ENCODE measurements at regions not wholly inside any gene's neighbourhood (a gene's known extent, or its start where the extent isn't known, plus 50 kb on each side); places are given as distances from the start of the nearest gene placed in this dataset.

GRCh38 chr20:24206995-24207394 lies 218.4 kb upstream of the GGTLC1 start:
- TF ChIP-seq CTCF (IDR thresholded peaks at IDR 0.05) = no peak

- TF ChIP-seq CTCF (IDR thresholded peaks at IDR 0.05) = no peak
Measured at GRCh38 chr20:24203526-24204183, 215.1 kb upstream of the GGTLC1 start.

GRCh38 chr20:24199501-24199900 lies 210.9 kb upstream of the GGTLC1 start:
- no peak for TF ChIP-seq CTCF (IDR thresholded peaks at IDR 0.05)

- TF ChIP-seq CTCF (IDR thresholded peaks at IDR 0.05) = no peak
Measured at GRCh38 chr20:24194143-24194542, 205.6 kb upstream of the GGTLC1 start.

GRCh38 chr20:24190905-24191304 lies 202.3 kb upstream of the GGTLC1 start:
- TF ChIP-seq CTCF (IDR thresholded peaks at IDR 0.05) = no peak

GRCh38 chr20:24185791-24186190 lies 197.2 kb upstream of the GGTLC1 start:
- TF ChIP-seq CTCF (IDR thresholded peaks at IDR 0.05) = no peak

GRCh38 chr20:24181151-24181550 lies 192.6 kb upstream of the GGTLC1 start:
- TF ChIP-seq CTCF (IDR thresholded peaks at IDR 0.05) = no peak

GRCh38 chr20:24169256-24169655 lies 180.7 kb upstream of the GGTLC1 start:
- TF ChIP-seq CTCF (IDR thresholded peaks at IDR 0.05) = no peak
